GM23338 (cell line): ENCODE measurements at regions not wholly inside any gene's neighbourhood (a gene's known extent, or its start where the extent isn't known, plus 50 kb on each side); places are given as distances from the start of the nearest gene placed in this dataset.

ENCODE experiments used
- ATAC-seq: fragments of 200-7000 bp; cut with Tn5 transposase; 3 replicates; pipeline ENCODE4 v1.9.1; 2020
- DNase-seq: peaks from one replicate; pipeline ENCODE4 v3.0.0-alpha.2; 2015; ENCODE audit warnings: low spot score
- H2AFZ ChIP-seq: fragments of 200-600 bp; sonication (generic); 2 replicates; pipeline ENCODE4 v1.8.0; 2016; ENCODE audit warnings: antibody characterized with exemption, mild to moderate bottlenecking, moderate library complexity
- H3F3A ChIP-seq: fragments of 200-600 bp; sonication (generic); replicated peaks from 2 replicates; pipeline ENCODE4 v1.8.0; 2017; ENCODE audit warnings: antibody characterized with exemption, mixed run types, low read depth
- H3K27ac ChIP-seq: fragments of 200-600 bp; sonication (generic); 2 replicates; pipeline ENCODE4 v1.6.1; 2016; ENCODE audit warnings: low read depth
- H3K27me3 ChIP-seq: fragments of 200-600 bp; sonication (generic); 2 replicates; pipeline ENCODE4 v1.8.0; 2016; ENCODE audit warnings: mild to moderate bottlenecking, mixed run types, moderate library complexity; ENCODE audit not compliant: insufficient read depth
- H3K36me3 ChIP-seq: fragments of 200-600 bp; sonication (generic); 2 replicates; pipeline ENCODE4 v1.8.0; 2016; ENCODE audit warnings: mild to moderate bottlenecking; ENCODE audit not compliant: insufficient read depth
- H3K4me1 ChIP-seq: fragments of 200-600 bp; sonication (generic); 2 replicates; pipeline ENCODE4 v1.8.0; 2016; ENCODE audit warnings: mild to moderate bottlenecking, moderate library complexity; ENCODE audit not compliant: insufficient read depth
- H3K4me2 ChIP-seq: fragments of 200-600 bp; sonication (generic); 2 replicates; pipeline ENCODE4 v1.7.1; 2017; ENCODE audit warnings: mixed run types
- H3K4me3 ChIP-seq: fragments of 200-600 bp; sonication (generic); 2 replicates; pipeline ENCODE4 v1.6.1; 2016; ENCODE audit warnings: mixed run types
- H3K79me2 ChIP-seq: fragments of 200-600 bp; sonication (generic); replicated peaks from 2 replicates; pipeline ENCODE4 v1.8.0; 2017; ENCODE audit warnings: mild to moderate bottlenecking; ENCODE audit not compliant: insufficient read depth
- H3K9me2 ChIP-seq: fragments of 200-600 bp; sonication (generic); 2 replicates; pipeline ENCODE4 v1.8.0; 2017; ENCODE audit not compliant: insufficient read depth
- H4K20me1 ChIP-seq: fragments of 200-600 bp; sonication (generic); replicated peaks from 2 replicates; pipeline ENCODE4 v1.8.0; 2017; ENCODE audit warnings: mild to moderate bottlenecking; ENCODE audit not compliant: insufficient read depth
- H3K27ac Mint-ChIP-seq: 2 replicates; pipeline ENCODE4 v1.8.0; 2020; ENCODE audit warnings: inconsistent platforms, mild to moderate bottlenecking, moderate library complexity, mixed read lengths
- H3K27me3 Mint-ChIP-seq: 3 replicates; pipeline ENCODE4 v1.8.0; 2022; ENCODE audit warnings: low read depth, mild to moderate bottlenecking, moderate library complexity, mixed read lengths, inconsistent platforms; ENCODE audit not compliant: insufficient read depth, poor library complexity
- H3K36me3 Mint-ChIP-seq: 3 replicates; pipeline ENCODE4 v1.8.0; 2021; ENCODE audit warnings: low read depth, mild to moderate bottlenecking, inconsistent platforms, moderate library complexity, mixed read lengths
- H3K4me1 Mint-ChIP-seq: 3 replicates; pipeline ENCODE4 v1.8.0; 2020; ENCODE audit warnings: mild to moderate bottlenecking, inconsistent platforms, mixed read lengths
- H3K4me3 Mint-ChIP-seq: 3 replicates; pipeline ENCODE4 v1.8.0; 2021; ENCODE audit warnings: moderate library complexity, mild to moderate bottlenecking, inconsistent platforms, mixed read lengths
- H3K9me3 Mint-ChIP-seq: 3 replicates; pipeline ENCODE4 v1.8.0; 2020; ENCODE audit warnings: moderate library complexity, mild to moderate bottlenecking, inconsistent platforms, mixed read lengths
- CREB1 ChIP-seq: fragments of 250-450 bp; sonication (Bioruptor Pico); IDR thresholded peaks from 2 replicates; pipeline ENCODE4 v1.5.0; 2020; ENCODE audit warnings: low read depth, mild to moderate bottlenecking, moderate library complexity
- EZH2 ChIP-seq: fragments of 200-600 bp; sonication (generic); IDR thresholded peaks from one replicate; pipeline ENCODE4 v1.8.0; 2017; ENCODE audit warnings: antibody characterized with exemption, mild to moderate bottlenecking, low read depth; ENCODE audit not compliant: unreplicated experiment
- EZH2phosphoT487 ChIP-seq: fragments of 200-600 bp; sonication (generic); IDR thresholded peaks from one replicate; pipeline ENCODE4 v1.8.1; 2018; ENCODE audit warnings: antibody characterized with exemption; ENCODE audit not compliant: unreplicated experiment
- JUNB ChIP-seq: IDR thresholded peaks from one replicate; pipeline ENCODE4 v1.6.1; 2016; ENCODE audit warnings: antibody characterized with exemption; ENCODE audit not compliant: unreplicated experiment
- NANOG ChIP-seq: IDR thresholded peaks from 2 replicates; pipeline ENCODE4 v1.6.1; 2016; ENCODE audit warnings: antibody characterized with exemption, borderline replicate concordance
- POLR2AphosphoS5 ChIP-seq: IDR thresholded peaks from 2 replicates; pipeline ENCODE4 v1.6.1; 2016; ENCODE audit warnings: antibody characterized with exemption, low read depth
- STAT1 ChIP-seq: IDR thresholded peaks from one replicate; pipeline ENCODE4 v1.6.1; 2016; ENCODE audit warnings: antibody characterized with exemption; ENCODE audit not compliant: unreplicated experiment
- ZNF114 ChIP-seq: fragments of 250-450 bp; sonication (Bioruptor Pico); IDR thresholded peaks from 2 replicates; pipeline ENCODE4 v1.5.0; 2020; ENCODE audit warnings: mild to moderate bottlenecking, moderate library complexity
- ZNF331 ChIP-seq: fragments of 250-450 bp; sonication (Bioruptor Pico); IDR thresholded peaks from 2 replicates; pipeline ENCODE4 v1.5.0; 2020; ENCODE audit warnings: low read depth, mild to moderate bottlenecking, moderate library complexity
- TF ChIP-seq, protein P1 (sequence below): IDR thresholded peaks from one replicate; pipeline ENCODE4 v1.6.1; 2018; ENCODE audit warnings: antibody characterized with exemption; ENCODE audit not compliant: unreplicated experiment
- TF ChIP-seq, protein P2 (sequence below), 2 experiments: fragments of 200-600 bp in 1 of 2; sonication (generic) in 1 of 2; conservative IDR thresholded peaks; 2 replicates each; pipeline versions ENCODE4 v1.5.1 to v1.6.1; 2016 to 2017; ENCODE audit warnings: antibody characterized with exemption in 2 of 2, low read depth in 2 of 2, mild to moderate bottlenecking in 2 of 2, moderate library complexity in 1 of 2
- TF ChIP-seq, protein P3 (sequence below): IDR thresholded peaks from 2 replicates; pipeline ENCODE4 v1.6.1; 2016; ENCODE audit warnings: antibody characterized with exemption
- TF ChIP-seq, protein P4 (sequence below): fragments of 250-450 bp; sonication (Bioruptor Pico); IDR thresholded peaks from 2 replicates; pipeline ENCODE4 v1.5.0; 2020; ENCODE audit warnings: mild to moderate bottlenecking, moderate library complexity

DNA sequence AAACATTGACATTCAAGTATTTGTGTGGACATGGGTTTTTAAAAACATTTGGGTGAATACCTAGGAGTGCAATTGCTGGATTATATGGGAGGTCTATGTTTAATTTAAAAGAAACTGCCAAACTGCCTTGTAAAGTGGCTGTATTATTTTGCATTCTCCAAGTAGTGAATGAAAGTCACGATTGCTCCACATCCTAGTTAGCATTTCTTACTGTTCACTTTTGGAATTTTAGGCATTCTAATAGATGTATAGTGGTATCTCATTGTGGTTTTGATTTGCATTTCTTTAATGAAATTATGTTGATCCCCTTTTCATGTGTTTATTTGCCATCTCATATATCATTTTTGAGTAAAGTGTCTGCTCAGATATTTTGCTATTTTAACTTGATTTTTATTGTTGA lies 159.5 kb downstream of the FOXG1 start:
- H3K79me2 ChIP-seq, result no peaks in the 10 kb centered on the region
- H3K9me2 ChIP-seq, result no peaks in the 10 kb centered on the region
- H3K27me3 Mint-ChIP-seq, result no peaks in the 10 kb centered on the region
- no peaks in the 10 kb centered on the region for H3K4me1 ChIP-seq
- H3K9me3 Mint-ChIP-seq, result no peaks in the 10 kb centered on the region
- H3K36me3 Mint-ChIP-seq, result no peaks in the 10 kb centered on the region
- no peaks in the 10 kb centered on the region for H3K36me3 ChIP-seq
- no peaks in the 10 kb centered on the region for H3K4me1 Mint-ChIP-seq
- TF ChIP-seq NANOG (no peak), CREB1 (CRISPR knock-in tag) (no peak), ZNF114 (CRISPR knock-in tag) (no peak), EZH2 (no peak), ZNF331 (CRISPR knock-in tag) (no peak), JUNB (no peak), POLR2AphosphoS5 (no peak), EZH2phosphoT487 (no peak), STAT1 (no peak)
- TF ChIP-seq, protein P1, sequence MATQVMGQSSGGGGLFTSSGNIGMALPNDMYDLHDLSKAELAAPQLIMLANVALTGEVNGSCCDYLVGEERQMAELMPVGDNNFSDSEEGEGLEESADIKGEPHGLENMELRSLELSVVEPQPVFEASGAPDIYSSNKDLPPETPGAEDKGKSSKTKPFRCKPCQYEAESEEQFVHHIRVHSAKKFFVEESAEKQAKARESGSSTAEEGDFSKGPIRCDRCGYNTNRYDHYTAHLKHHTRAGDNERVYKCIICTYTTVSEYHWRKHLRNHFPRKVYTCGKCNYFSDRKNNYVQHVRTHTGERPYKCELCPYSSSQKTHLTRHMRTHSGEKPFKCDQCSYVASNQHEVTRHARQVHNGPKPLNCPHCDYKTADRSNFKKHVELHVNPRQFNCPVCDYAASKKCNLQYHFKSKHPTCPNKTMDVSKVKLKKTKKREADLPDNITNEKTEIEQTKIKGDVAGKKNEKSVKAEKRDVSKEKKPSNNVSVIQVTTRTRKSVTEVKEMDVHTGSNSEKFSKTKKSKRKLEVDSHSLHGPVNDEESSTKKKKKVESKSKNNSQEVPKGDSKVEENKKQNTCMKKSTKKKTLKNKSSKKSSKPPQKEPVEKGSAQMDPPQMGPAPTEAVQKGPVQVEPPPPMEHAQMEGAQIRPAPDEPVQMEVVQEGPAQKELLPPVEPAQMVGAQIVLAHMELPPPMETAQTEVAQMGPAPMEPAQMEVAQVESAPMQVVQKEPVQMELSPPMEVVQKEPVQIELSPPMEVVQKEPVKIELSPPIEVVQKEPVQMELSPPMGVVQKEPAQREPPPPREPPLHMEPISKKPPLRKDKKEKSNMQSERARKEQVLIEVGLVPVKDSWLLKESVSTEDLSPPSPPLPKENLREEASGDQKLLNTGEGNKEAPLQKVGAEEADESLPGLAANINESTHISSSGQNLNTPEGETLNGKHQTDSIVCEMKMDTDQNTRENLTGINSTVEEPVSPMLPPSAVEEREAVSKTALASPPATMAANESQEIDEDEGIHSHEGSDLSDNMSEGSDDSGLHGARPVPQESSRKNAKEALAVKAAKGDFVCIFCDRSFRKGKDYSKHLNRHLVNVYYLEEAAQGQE, result no peak
- TF ChIP-seq, protein P2, sequence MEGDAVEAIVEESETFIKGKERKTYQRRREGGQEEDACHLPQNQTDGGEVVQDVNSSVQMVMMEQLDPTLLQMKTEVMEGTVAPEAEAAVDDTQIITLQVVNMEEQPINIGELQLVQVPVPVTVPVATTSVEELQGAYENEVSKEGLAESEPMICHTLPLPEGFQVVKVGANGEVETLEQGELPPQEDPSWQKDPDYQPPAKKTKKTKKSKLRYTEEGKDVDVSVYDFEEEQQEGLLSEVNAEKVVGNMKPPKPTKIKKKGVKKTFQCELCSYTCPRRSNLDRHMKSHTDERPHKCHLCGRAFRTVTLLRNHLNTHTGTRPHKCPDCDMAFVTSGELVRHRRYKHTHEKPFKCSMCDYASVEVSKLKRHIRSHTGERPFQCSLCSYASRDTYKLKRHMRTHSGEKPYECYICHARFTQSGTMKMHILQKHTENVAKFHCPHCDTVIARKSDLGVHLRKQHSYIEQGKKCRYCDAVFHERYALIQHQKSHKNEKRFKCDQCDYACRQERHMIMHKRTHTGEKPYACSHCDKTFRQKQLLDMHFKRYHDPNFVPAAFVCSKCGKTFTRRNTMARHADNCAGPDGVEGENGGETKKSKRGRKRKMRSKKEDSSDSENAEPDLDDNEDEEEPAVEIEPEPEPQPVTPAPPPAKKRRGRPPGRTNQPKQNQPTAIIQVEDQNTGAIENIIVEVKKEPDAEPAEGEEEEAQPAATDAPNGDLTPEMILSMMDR (conservative IDR thresholded peaks at IDR 0.05; ENCODE audit: low read depth in 2 of 2), result no peak
- TF ChIP-seq, protein P3, sequence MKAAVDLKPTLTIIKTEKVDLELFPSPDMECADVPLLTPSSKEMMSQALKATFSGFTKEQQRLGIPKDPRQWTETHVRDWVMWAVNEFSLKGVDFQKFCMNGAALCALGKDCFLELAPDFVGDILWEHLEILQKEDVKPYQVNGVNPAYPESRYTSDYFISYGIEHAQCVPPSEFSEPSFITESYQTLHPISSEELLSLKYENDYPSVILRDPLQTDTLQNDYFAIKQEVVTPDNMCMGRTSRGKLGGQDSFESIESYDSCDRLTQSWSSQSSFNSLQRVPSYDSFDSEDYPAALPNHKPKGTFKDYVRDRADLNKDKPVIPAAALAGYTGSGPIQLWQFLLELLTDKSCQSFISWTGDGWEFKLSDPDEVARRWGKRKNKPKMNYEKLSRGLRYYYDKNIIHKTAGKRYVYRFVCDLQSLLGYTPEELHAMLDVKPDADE, result no peak
- TF ChIP-seq, protein P4, sequence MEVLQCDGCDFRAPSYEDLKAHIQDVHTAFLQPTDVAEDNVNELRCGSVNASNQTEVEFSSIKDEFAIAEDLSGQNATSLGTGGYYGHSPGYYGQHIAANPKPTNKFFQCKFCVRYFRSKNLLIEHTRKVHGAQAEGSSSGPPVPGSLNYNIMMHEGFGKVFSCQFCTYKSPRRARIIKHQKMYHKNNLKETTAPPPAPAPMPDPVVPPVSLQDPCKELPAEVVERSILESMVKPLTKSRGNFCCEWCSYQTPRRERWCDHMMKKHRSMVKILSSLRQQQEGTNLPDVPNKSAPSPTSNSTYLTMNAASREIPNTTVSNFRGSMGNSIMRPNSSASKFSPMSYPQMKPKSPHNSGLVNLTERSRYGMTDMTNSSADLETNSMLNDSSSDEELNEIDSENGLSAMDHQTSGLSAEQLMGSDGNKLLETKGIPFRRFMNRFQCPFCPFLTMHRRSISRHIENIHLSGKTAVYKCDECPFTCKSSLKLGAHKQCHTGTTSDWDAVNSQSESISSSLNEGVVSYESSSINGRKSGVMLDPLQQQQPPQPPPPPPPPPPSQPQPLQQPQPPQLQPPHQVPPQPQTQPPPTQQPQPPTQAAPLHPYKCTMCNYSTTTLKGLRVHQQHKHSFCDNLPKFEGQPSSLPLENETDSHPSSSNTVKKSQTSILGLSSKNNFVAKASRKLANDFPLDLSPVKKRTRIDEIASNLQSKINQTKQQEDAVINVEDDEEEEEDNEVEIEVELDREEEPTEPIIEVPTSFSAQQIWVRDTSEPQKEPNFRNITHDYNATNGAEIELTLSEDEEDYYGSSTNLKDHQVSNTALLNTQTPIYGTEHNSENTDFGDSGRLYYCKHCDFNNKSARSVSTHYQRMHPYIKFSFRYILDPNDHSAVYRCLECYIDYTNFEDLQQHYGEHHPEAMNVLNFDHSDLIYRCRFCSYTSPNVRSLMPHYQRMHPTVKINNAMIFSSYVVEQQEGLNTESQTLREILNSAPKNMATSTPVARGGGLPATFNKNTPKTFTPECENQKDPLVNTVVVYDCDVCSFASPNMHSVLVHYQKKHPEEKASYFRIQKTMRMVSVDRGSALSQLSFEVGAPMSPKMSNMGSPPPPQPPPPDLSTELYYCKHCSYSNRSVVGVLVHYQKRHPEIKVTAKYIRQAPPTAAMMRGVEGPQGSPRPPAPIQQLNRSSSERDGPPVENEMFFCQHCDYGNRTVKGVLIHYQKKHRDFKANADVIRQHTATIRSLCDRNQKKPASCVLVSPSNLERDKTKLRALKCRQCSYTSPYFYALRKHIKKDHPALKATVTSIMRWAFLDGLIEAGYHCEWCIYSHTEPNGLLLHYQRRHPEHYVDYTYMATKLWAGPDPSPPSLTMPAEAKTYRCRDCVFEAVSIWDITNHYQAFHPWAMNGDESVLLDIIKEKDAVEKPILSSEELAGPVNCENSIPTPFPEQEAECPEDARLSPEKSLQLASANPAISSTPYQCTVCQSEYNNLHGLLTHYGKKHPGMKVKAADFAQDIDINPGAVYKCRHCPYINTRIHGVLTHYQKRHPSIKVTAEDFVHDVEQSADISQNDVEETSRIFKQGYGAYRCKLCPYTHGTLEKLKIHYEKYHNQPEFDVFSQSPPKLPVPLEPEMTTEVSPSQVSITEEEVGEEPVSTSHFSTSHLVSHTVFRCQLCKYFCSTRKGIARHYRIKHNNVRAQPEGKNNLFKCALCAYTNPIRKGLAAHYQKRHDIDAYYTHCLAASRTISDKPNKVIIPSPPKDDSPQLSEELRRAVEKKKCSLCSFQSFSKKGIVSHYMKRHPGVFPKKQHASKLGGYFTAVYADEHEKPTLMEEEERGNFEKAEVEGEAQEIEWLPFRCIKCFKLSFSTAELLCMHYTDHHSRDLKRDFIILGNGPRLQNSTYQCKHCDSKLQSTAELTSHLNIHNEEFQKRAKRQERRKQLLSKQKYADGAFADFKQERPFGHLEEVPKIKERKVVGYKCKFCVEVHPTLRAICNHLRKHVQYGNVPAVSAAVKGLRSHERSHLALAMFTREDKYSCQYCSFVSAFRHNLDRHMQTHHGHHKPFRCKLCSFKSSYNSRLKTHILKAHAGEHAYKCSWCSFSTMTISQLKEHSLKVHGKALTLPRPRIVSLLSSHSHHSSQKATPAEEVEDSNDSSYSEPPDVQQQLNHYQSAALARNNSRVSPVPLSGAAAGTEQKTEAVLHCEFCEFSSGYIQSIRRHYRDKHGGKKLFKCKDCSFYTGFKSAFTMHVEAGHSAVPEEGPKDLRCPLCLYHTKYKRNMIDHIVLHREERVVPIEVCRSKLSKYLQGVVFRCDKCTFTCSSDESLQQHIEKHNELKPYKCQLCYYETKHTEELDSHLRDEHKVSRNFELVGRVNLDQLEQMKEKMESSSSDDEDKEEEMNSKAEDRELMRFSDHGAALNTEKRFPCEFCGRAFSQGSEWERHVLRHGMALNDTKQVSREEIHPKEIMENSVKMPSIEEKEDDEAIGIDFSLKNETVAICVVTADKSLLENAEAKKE (CRISPR knock-in tag), result no peak
- H3K27ac Mint-ChIP-seq, result no peak overlapping the region
- ATAC-seq (no peak), DNase-seq (no peak)
- no peak overlapping the region for H3K4me3 ChIP-seq
- H3K4me2 ChIP-seq, result no peak overlapping the region
- no peaks in the 10 kb centered on the region for H4K20me1 ChIP-seq
- no peak overlapping the region for H3K4me3 Mint-ChIP-seq
- no peaks in the 10 kb centered on the region for H3K27me3 ChIP-seq
- no peak overlapping the region for H3K27ac ChIP-seq
- no peak overlapping the region for H2AFZ ChIP-seq
- H3F3A ChIP-seq, result no peaks in the 10 kb centered on the region
